WTC11 (cell line): ENCODE measurements at regions not wholly inside any gene's neighbourhood (a gene's known extent, or its start where the extent isn't known, plus 50 kb on each side); places are given as distances from the start of the nearest gene placed in this dataset.

Experiments
- ATAC-seq: fragments of 200-7000 bp; cut with Tn5 transposase; 2 replicates; pipeline ENCODE4 v1.10.0; 2021; ENCODE audit warnings: mild to moderate bottlenecking, moderate library complexity
- CTCF ChIA-PET: fragments of 300-600 bp; sonication (Branson Sonifier 250); formaldehyde crosslinking; loops from one replicate; lab custom pipeline; 2021; ENCODE audit warnings: antibody characterized with exemption; lab: Charles Lee
- POLR2A ChIA-PET: fragments of 350-600 bp; sonication (Branson Sonifier 250); formaldehyde crosslinking; loops from one replicate; lab custom pipeline; 2021; ENCODE audit warnings: antibody characterized with exemption; lab: Charles Lee
- DNase-seq: peaks from one replicate; pipeline ENCODE4 v3.0.0; 2021; ENCODE audit warnings: low spot score
- H3K27ac Mint-ChIP-seq: 2 replicates; pipeline ENCODE4 v1.8.0; 2021; ENCODE audit warnings: mixed read lengths
- H3K27me3 Mint-ChIP-seq: 2 replicates; pipeline ENCODE4 v1.8.0; 2021; ENCODE audit warnings: low read depth, mild to moderate bottlenecking, moderate library complexity, mixed read lengths
- H3K36me3 Mint-ChIP-seq: 2 replicates; pipeline ENCODE4 v1.8.0; 2021; ENCODE audit warnings: mixed read lengths
- H3K4me1 Mint-ChIP-seq: 2 replicates; pipeline ENCODE4 v1.8.0; 2022; ENCODE audit warnings: mixed read lengths
- H3K4me3 Mint-ChIP-seq: 2 replicates; pipeline ENCODE4 v1.8.0; 2021; ENCODE audit warnings: mild to moderate bottlenecking, moderate library complexity, mixed read lengths
- H3K9me3 Mint-ChIP-seq: 2 replicates; pipeline ENCODE4 v1.8.0; 2021; ENCODE audit warnings: mixed read lengths
- CREM ChIP-seq: sonication (generic); formaldehyde crosslinking; IDR thresholded peaks from 2 replicates; pipeline ENCODE4 v1.8.1; 2022; ENCODE audit warnings: mild to moderate bottlenecking, missing genetic modification reagents, moderate library complexity
- KAT7 ChIP-seq: sonication (generic); formaldehyde crosslinking; IDR thresholded peaks from 2 replicates; pipeline ENCODE4 v1.8.1; 2023; ENCODE audit warnings: missing genetic modification reagents, mild to moderate bottlenecking, borderline replicate concordance
- NFYB ChIP-seq: sonication (generic); formaldehyde crosslinking; conservative IDR thresholded peaks from 2 replicates; pipeline ENCODE4 v1.8.0; 2022; ENCODE audit warnings: low read depth, missing genetic modification reagents
- NR1H2 ChIP-seq: sonication (generic); formaldehyde crosslinking; IDR thresholded peaks from 2 replicates; pipeline ENCODE4 v1.9.0; 2021; ENCODE audit warnings: mild to moderate bottlenecking, moderate library complexity, missing genetic modification reagents
- OVOL2 ChIP-seq: fragments of 250-450 bp; sonication (Bioruptor Pico); IDR thresholded peaks from 2 replicates; pipeline ENCODE4 v1.9.0; 2021; ENCODE audit warnings: mild to moderate bottlenecking, borderline replicate concordance
- ZNF138 ChIP-seq: sonication (generic); formaldehyde crosslinking; conservative IDR thresholded peaks from 2 replicates; pipeline ENCODE4 v1.8.1; 2022; ENCODE audit warnings: mild to moderate bottlenecking, moderate library complexity, missing genetic modification reagents
- ZNF396 ChIP-seq: fragments of 250-450 bp; sonication (Bioruptor Pico); IDR thresholded peaks from 2 replicates; pipeline ENCODE4 v1.8.0; 2021; ENCODE audit warnings: mild to moderate bottlenecking, moderate library complexity, borderline replicate concordance
- TF ChIP-seq, protein P1 (sequence below): sonication (generic); formaldehyde crosslinking; IDR thresholded peaks from 2 replicates; pipeline ENCODE4 v1.8.0; 2023; ENCODE audit warnings: mild to moderate bottlenecking, missing genetic modification reagents
- TF ChIP-seq, protein P2 (sequence below): fragments of 200-600 bp; IDR thresholded peaks from 2 replicates; pipeline ENCODE4 v1.8.0; 2022; ENCODE audit warnings: antibody characterized with exemption
- TF ChIP-seq, protein P3 (sequence below): fragments of 250-450 bp; sonication (Bioruptor Pico); conservative IDR thresholded peaks from 2 replicates; pipeline ENCODE4 v1.9.0; 2021; ENCODE audit warnings: mild to moderate bottlenecking
- TF ChIP-seq, protein P4 (sequence below): sonication (generic); formaldehyde crosslinking; conservative IDR thresholded peaks from 2 replicates; pipeline ENCODE4 v1.8.1; 2022; ENCODE audit warnings: mild to moderate bottlenecking, missing genetic modification reagents
- TF ChIP-seq, protein P5 (sequence below): sonication (generic); formaldehyde crosslinking; conservative IDR thresholded peaks from 2 replicates; pipeline ENCODE4 v1.8.1; 2023; ENCODE audit warnings: mild to moderate bottlenecking, low read depth, missing genetic modification reagents, moderate library complexity
- TF ChIP-seq, protein P6 (sequence below): sonication (generic); formaldehyde crosslinking; IDR thresholded peaks from 2 replicates; pipeline ENCODE4 v1.8.1; 2022; ENCODE audit warnings: missing genetic modification reagents, borderline replicate concordance
- TF ChIP-seq, protein P7 (sequence below): sonication (generic); formaldehyde crosslinking; IDR thresholded peaks from 2 replicates; pipeline ENCODE4 v1.8.1; 2023; ENCODE audit warnings: mild to moderate bottlenecking, missing genetic modification reagents
- TF ChIP-seq, protein P8 (sequence below): fragments of 250-450 bp; sonication (Bioruptor Pico); IDR thresholded peaks from 2 replicates; pipeline ENCODE4 v1.8.0; 2021; ENCODE audit warnings: mild to moderate bottlenecking

DNA sequence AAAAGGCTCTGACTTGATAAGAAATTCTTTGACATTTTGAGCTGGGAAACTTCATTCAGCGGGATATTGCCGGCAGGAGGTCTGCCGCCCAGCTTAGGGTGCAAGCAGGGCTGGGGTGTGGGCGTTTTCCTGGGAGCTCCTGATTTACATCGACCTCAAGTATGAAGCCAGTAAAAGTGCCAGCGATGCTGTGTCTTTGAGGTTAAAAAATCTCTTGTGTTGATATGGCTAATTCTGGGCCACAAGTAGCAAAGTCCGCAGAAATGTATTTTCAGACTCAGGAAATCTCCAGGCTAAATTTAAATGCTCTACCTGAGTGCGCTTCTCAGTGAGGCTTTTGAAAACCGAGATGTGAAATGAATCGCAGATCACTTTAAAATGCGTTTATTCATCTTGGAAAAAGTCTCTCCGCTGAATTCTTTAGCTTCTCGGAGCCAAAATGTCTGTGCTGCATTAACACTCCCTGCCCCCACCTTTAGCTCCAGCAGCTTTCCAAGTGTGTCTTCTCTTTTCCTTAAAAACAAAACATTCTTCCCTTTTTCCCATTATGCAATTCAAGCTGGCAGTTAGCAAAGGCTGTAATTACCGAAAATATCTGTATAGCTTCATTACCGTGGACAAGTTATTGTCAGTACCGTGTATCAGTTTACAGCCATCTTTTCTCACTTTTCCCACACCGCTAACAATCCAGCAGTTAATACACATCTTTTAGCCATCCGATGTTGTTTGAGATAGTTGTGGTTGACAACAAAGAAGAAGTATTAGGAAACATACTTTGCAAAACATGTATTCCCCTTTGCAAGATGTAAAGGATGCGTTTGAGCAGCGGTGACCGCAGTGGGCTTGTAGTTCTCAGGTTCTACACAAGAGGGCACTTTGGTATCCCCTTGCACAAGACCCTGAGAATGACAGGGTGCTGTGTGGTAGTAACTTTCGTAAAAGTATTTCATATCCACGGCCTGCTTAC, 136.0 kb upstream of the STX18 start:
- no peak overlapping the region; the same call in 1 of the 2 replicates for H3K27ac Mint-ChIP-seq
- H3K36me3 Mint-ChIP-seq: no peaks in the 10 kb centered on the region
- DNase-seq: peak; percentile 61
- TF ChIP-seq, protein P1, sequence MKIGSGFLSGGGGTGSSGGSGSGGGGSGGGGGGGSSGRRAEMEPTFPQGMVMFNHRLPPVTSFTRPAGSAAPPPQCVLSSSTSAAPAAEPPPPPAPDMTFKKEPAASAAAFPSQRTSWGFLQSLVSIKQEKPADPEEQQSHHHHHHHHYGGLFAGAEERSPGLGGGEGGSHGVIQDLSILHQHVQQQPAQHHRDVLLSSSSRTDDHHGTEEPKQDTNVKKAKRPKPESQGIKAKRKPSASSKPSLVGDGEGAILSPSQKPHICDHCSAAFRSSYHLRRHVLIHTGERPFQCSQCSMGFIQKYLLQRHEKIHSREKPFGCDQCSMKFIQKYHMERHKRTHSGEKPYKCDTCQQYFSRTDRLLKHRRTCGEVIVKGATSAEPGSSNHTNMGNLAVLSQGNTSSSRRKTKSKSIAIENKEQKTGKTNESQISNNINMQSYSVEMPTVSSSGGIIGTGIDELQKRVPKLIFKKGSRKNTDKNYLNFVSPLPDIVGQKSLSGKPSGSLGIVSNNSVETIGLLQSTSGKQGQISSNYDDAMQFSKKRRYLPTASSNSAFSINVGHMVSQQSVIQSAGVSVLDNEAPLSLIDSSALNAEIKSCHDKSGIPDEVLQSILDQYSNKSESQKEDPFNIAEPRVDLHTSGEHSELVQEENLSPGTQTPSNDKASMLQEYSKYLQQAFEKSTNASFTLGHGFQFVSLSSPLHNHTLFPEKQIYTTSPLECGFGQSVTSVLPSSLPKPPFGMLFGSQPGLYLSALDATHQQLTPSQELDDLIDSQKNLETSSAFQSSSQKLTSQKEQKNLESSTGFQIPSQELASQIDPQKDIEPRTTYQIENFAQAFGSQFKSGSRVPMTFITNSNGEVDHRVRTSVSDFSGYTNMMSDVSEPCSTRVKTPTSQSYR (CRISPR knock-in tag): no peak
- TF ChIP-seq, protein P2, sequence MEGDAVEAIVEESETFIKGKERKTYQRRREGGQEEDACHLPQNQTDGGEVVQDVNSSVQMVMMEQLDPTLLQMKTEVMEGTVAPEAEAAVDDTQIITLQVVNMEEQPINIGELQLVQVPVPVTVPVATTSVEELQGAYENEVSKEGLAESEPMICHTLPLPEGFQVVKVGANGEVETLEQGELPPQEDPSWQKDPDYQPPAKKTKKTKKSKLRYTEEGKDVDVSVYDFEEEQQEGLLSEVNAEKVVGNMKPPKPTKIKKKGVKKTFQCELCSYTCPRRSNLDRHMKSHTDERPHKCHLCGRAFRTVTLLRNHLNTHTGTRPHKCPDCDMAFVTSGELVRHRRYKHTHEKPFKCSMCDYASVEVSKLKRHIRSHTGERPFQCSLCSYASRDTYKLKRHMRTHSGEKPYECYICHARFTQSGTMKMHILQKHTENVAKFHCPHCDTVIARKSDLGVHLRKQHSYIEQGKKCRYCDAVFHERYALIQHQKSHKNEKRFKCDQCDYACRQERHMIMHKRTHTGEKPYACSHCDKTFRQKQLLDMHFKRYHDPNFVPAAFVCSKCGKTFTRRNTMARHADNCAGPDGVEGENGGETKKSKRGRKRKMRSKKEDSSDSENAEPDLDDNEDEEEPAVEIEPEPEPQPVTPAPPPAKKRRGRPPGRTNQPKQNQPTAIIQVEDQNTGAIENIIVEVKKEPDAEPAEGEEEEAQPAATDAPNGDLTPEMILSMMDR: peak; percentile 75
- peak overlapping the region; percentile 49 for H3K4me3 Mint-ChIP-seq
- no peaks in the 10 kb centered on the region for H3K9me3 Mint-ChIP-seq
- ATAC-seq: peak; percentile 86
- ChIA-PET POLR2A (interaction anchor here (0.7 kb wide), 1 partner anchor 429 kb away, joined by 5 read pairs; no protein-coding TSS in a partner anchor), CTCF (interaction anchor here (0.6 to 3.0 kb wide), 32 partner anchors 9 to 722 kb away, joined by 3 to 27 read pairs (median 4); partner anchors contain the start of genes NSG1 and STX18)
- no peaks in the 10 kb centered on the region; the same call in 1 of the 2 replicates for H3K27me3 Mint-ChIP-seq
- peaks cover 25% of the 10 kb centered on the region for H3K4me1 Mint-ChIP-seq

DNA sequence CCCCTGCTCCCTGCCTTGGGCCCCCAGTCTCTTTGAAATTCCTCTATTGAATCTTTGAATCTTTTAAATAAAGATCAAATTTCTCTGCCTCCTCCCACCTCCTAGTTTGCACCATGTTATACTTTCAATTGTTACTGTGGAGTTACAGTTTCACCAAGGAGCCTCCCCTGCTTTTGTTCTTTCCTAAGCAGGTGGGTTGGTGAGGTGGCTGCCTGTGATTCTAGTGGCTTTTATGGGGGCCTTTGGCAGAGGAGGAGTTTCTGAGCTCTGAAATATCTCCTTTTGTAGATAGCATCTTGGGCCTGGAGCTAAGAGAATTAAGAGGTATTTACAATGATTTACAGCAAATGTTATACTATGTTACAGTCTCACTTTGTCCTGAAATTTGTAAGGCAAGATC, 133.8 kb upstream of the STX18 start:
- H3K4me3 Mint-ChIP-seq: no peak overlapping the region
- no peaks in the 10 kb centered on the region; the same call in 1 of the 2 replicates for H3K27me3 Mint-ChIP-seq
- no peaks in the 10 kb centered on the region for H3K9me3 Mint-ChIP-seq
- H3K4me1 Mint-ChIP-seq: peaks cover 35% of the 10 kb centered on the region
- DNase-seq (no peak), ATAC-seq (no peak)
- H3K36me3 Mint-ChIP-seq: no peaks in the 10 kb centered on the region
- no peak overlapping the region for H3K27ac Mint-ChIP-seq
- CTCF ChIA-PET: no interaction called here
- TF ChIP-seq KAT7 (CRISPR knock-in tag) (no peak), ZNF138 (CRISPR knock-in tag) (no peak), OVOL2 (no peak), NFYB (CRISPR knock-in tag) (no peak), NR1H2 (no peak), ZNF396 (no peak), CREM (no peak)
- TF ChIP-seq, protein P3, sequence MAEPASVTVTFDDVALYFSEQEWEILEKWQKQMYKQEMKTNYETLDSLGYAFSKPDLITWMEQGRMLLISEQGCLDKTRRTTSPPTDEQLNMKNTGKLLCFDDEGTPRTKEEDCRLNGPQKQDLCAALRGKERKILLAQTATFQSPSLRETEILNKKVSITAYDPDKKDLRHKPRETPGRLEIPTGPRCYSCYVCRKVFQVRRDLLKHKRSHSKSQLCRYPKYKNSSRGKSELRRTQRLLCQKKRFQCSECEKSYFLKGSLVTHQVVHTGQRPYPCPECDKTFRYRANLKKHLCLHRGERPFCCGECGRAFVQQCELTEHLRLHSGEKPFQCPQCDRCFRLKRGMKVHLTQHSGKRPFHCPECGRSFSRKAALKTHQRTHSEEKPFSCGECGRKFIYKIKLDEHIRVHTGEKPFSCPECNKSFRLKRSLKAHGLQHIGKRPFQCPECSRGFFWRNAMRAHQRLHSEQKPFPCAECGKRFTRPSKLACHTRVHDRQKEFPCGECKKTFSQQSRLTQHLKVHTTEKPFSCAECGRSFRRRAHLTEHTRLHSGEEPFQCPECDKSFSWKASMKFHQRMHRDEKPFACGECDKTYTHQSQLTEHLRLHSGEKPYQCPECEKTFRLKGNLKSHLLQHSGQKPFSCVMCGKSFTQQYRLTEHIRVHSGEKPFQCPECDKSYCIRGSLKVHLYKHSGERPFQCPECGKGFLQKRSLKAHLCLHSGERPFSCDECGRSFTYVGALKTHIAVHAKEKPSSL (CRISPR knock-in tag): no peak
- TF ChIP-seq, protein P4, sequence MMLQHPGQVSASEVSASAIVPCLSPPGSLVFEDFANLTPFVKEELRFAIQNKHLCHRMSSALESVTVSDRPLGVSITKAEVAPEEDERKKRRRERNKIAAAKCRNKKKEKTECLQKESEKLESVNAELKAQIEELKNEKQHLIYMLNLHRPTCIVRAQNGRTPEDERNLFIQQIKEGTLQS: no peak
- TF ChIP-seq, protein P5, sequence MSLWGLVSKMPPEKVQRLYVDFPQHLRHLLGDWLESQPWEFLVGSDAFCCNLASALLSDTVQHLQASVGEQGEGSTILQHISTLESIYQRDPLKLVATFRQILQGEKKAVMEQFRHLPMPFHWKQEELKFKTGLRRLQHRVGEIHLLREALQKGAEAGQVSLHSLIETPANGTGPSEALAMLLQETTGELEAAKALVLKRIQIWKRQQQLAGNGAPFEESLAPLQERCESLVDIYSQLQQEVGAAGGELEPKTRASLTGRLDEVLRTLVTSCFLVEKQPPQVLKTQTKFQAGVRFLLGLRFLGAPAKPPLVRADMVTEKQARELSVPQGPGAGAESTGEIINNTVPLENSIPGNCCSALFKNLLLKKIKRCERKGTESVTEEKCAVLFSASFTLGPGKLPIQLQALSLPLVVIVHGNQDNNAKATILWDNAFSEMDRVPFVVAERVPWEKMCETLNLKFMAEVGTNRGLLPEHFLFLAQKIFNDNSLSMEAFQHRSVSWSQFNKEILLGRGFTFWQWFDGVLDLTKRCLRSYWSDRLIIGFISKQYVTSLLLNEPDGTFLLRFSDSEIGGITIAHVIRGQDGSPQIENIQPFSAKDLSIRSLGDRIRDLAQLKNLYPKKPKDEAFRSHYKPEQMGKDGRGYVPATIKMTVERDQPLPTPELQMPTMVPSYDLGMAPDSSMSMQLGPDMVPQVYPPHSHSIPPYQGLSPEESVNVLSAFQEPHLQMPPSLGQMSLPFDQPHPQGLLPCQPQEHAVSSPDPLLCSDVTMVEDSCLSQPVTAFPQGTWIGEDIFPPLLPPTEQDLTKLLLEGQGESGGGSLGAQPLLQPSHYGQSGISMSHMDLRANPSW (CRISPR knock-in tag): no peak
- TF ChIP-seq, protein P6, sequence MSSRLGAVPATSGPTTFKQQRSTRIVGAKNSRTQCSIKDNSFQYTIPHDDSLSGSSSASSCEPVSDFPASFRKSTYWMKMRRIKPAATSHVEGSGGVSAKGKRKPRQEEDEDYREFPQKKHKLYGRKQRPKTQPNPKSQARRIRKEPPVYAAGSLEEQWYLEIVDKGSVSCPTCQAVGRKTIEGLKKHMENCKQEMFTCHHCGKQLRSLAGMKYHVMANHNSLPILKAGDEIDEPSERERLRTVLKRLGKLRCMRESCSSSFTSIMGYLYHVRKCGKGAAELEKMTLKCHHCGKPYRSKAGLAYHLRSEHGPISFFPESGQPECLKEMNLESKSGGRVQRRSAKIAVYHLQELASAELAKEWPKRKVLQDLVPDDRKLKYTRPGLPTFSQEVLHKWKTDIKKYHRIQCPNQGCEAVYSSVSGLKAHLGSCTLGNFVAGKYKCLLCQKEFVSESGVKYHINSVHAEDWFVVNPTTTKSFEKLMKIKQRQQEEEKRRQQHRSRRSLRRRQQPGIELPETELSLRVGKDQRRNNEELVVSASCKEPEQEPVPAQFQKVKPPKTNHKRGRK (CRISPR knock-in tag): no peak
- TF ChIP-seq, protein P7, sequence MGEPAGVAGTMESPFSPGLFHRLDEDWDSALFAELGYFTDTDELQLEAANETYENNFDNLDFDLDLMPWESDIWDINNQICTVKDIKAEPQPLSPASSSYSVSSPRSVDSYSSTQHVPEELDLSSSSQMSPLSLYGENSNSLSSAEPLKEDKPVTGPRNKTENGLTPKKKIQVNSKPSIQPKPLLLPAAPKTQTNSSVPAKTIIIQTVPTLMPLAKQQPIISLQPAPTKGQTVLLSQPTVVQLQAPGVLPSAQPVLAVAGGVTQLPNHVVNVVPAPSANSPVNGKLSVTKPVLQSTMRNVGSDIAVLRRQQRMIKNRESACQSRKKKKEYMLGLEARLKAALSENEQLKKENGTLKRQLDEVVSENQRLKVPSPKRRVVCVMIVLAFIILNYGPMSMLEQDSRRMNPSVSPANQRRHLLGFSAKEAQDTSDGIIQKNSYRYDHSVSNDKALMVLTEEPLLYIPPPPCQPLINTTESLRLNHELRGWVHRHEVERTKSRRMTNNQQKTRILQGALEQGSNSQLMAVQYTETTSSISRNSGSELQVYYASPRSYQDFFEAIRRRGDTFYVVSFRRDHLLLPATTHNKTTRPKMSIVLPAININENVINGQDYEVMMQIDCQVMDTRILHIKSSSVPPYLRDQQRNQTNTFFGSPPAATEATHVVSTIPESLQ (CRISPR knock-in tag): no peak
- TF ChIP-seq, protein P8, sequence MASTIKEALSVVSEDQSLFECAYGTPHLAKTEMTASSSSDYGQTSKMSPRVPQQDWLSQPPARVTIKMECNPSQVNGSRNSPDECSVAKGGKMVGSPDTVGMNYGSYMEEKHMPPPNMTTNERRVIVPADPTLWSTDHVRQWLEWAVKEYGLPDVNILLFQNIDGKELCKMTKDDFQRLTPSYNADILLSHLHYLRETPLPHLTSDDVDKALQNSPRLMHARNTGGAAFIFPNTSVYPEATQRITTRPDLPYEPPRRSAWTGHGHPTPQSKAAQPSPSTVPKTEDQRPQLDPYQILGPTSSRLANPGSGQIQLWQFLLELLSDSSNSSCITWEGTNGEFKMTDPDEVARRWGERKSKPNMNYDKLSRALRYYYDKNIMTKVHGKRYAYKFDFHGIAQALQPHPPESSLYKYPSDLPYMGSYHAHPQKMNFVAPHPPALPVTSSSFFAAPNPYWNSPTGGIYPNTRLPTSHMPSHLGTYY (CRISPR knock-in tag): no peak
- POLR2A ChIA-PET: no interaction called here
